BLaER1 (cell line): ENCODE measurements at regions not wholly inside any gene's neighbourhood (a gene's known extent, or its start where the extent isn't known, plus 50 kb on each side); places are given as distances from the start of the nearest gene placed in this dataset.
"Not testable (repeated sequence)": the region's sequence is repeated elsewhere in the genome, so short reads cannot be mapped to it uniquely, and the experiment has no call there.

Experiments used
- H3K27ac ChIP-seq: shearing (Covaris generic); formaldehyde crosslinking; 2 replicates; pipeline ENCODE4 v1.8.1; 2022
- H3K27me3 ChIP-seq: shearing (Covaris generic); formaldehyde crosslinking; 2 replicates; pipeline ENCODE4 v1.8.1; 2022
- H3K36me3 ChIP-seq: shearing (Covaris generic); formaldehyde crosslinking; 2 replicates; pipeline ENCODE4 v1.8.1; 2022
- H3K4me1 ChIP-seq: shearing (Covaris generic); formaldehyde crosslinking; 2 replicates; pipeline ENCODE4 v1.8.1; 2022
- H3K4me2 ChIP-seq: shearing (Covaris generic); formaldehyde crosslinking; 2 replicates; pipeline ENCODE4 v1.8.1; 2022
- H3K4me3 ChIP-seq: shearing (Covaris generic); formaldehyde crosslinking; 2 replicates; pipeline ENCODE4 v1.8.1; 2022
- H3K9ac ChIP-seq: shearing (Covaris generic); formaldehyde crosslinking; 2 replicates; pipeline ENCODE4 v1.8.1; 2022
- H3K9me3 ChIP-seq: shearing (Covaris generic); formaldehyde crosslinking; 2 replicates; pipeline ENCODE4 v1.8.1; 2022
- H4K20me1 ChIP-seq: shearing (Covaris generic); formaldehyde crosslinking; 2 replicates; pipeline ENCODE4 v1.8.1; 2022
- Cebpa-rat ChIP-seq: shearing (Covaris generic); IDR thresholded peaks from 2 replicates; pipeline ENCODE4 v1.8.1; 2022

- Histone ChIP-seq H3K4me2 (no peak overlapping the region), H3K9me3 (0 out of 2 replicates have a peak, but pooled peaks cover 1% of the 10 kb centered on the region), H3K4me3 (no peak overlapping the region), H3K27ac (no peak overlapping the region), H3K9ac (no peak overlapping the region), H4K20me1 (no peaks in the 10 kb centered on the region), H3K4me1 (no peaks in the 10 kb centered on the region), H3K36me3 (0 out of 2 replicates have a peak, but pooled peaks cover 9% of the 10 kb centered on the region), H3K27me3 (no peaks in the 10 kb centered on the region)
- no peak for TF ChIP-seq Cebpa-rat
Measured at GRCh38 chr16:27646806-27647205, 96.9 kb downstream of the KATNIP start.

- Histone ChIP-seq H3K4me3 (no peak overlapping the region), H3K4me1 (no peaks in the 10 kb centered on the region), H3K27me3 (no peaks in the 10 kb centered on the region), H3K36me3 (0 out of 2 replicates have a peak, but pooled peaks cover 8% of the 10 kb centered on the region), H3K4me2 (no peak overlapping the region), H3K9me3 (no peaks in the 10 kb centered on the region), H4K20me1 (no peaks in the 10 kb centered on the region), H3K9ac (no peak overlapping the region), H3K27ac (no peak overlapping the region)
- TF ChIP-seq Cebpa-rat = no peak
Measured at GRCh38 chr16:27649021-27649420, 99.1 kb downstream of the KATNIP start.

GRCh38 chr16:27650073-27650701 lies 100.2 kb downstream of the KATNIP start:
- Histone ChIP-seq H3K9me3 (no peaks in the 10 kb centered on the region), H3K4me3 (no peak overlapping the region), H4K20me1 (no peaks in the 10 kb centered on the region), H3K27ac (no peak overlapping the region), H3K9ac (no peak overlapping the region), H3K27me3 (no peaks in the 10 kb centered on the region), H3K4me2 (no peak overlapping the region), H3K36me3 (0 out of 2 replicates have a peak, but pooled peaks cover 8% of the 10 kb centered on the region), H3K4me1 (no peaks in the 10 kb centered on the region)
- no peak for TF ChIP-seq Cebpa-rat

GRCh38 chr16:27651301-27651700 lies 101.4 kb downstream of the KATNIP start:
- H3K27me3 ChIP-seq = no peaks in the 10 kb centered on the region
- H3K36me3 ChIP-seq = 0 out of 2 replicates have a peak, but pooled peaks cover 8% of the 10 kb centered on the region
- no peak overlapping the region for H3K9ac ChIP-seq
- no peak overlapping the region for H3K4me2 ChIP-seq
- H4K20me1 ChIP-seq = no peaks in the 10 kb centered on the region
- H3K9me3 ChIP-seq = no peaks in the 10 kb centered on the region
- no peak for TF ChIP-seq Cebpa-rat
- no peak overlapping the region for H3K27ac ChIP-seq
- H3K4me3 ChIP-seq = no peak overlapping the region
- H3K4me1 ChIP-seq = no peaks in the 10 kb centered on the region

DNA sequence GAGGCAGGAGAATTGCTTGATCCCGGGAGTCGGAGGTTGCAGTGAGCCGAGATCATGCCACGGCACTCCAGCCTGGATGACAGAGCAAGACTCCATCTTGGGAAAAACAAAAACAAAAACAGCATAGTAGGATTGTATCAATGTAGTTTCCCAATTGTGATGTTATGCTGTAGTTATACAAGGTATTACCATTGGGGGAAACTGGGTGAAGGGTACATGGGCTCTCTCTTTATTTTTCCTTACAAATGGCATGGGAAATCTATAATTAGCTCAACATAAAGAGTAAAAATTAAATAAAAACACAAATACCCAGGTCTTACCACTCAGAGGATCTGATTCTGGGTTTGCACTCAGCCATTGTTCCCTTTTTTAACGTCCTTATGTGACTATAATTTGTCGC lies 107.9 kb downstream of the KATNIP start:
- Histone ChIP-seq H3K4me3 (no peak overlapping the region), H3K27me3 (no peaks in the 10 kb centered on the region), H3K9me3 (no peaks in the 10 kb centered on the region), H4K20me1 (no peaks in the 10 kb centered on the region), H3K9ac (no peak overlapping the region), H3K36me3 (no peaks in the 10 kb centered on the region), H3K4me2 (no peak overlapping the region), H3K4me1 (no peaks in the 10 kb centered on the region), H3K27ac (no peak overlapping the region)
- TF ChIP-seq Cebpa-rat = no peak

DNA sequence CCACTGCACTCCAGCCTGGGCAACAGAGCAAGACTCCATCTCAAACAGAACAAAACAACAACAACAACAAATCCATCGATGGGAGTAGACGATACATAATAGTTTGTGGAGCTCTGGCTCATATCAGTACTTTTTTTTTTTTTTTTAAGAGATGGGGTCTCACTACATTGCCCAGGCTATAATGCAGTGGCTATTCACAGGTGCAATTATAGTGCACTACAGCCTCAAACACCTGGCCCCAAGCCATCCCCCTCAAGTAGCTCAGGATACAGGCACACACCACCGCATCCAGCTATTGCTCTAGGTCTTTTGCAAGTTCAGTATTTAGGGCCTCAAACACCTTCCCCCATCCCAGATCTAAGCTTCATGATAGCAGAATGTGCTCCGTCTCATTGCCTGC lies 110.6 kb downstream of the KATNIP start:
- H3K36me3 ChIP-seq = no peaks in the 10 kb centered on the region
- no peaks in the 10 kb centered on the region for H4K20me1 ChIP-seq
- no peak overlapping the region for H3K4me3 ChIP-seq
- no peaks in the 10 kb centered on the region for H3K27me3 ChIP-seq
- H3K4me1 ChIP-seq = no peaks in the 10 kb centered on the region
- no peak overlapping the region for H3K9ac ChIP-seq
- no peak overlapping the region for H3K27ac ChIP-seq
- H3K9me3 ChIP-seq = no peaks in the 10 kb centered on the region
- H3K4me2 ChIP-seq = no peak overlapping the region
- no peak for TF ChIP-seq Cebpa-rat

DNA sequence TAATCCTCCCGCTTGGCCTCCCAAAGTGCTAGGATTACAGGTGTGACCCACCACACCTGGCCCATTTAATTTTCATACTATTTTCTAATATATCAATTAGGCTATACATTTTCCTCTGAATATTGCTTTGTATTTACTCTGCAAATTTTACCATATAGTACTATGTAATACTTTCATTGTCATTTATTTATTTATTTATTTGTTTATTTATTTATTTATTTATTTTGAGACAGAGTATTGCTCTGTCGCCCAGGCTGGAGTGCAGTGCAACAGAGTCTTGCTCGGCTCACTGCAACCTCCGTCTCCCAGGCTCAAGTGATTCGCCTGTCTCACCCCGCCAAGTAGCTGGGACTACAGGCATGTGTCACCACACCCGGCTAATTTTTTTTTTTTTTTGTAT lies 113.3 kb downstream of the KATNIP start:
- not testable (repeated sequence) for H3K4me2 ChIP-seq, H4K20me1 ChIP-seq, H3K27ac ChIP-seq, H3K4me3 ChIP-seq, H3K36me3 ChIP-seq, H3K4me1 ChIP-seq, H3K9ac ChIP-seq, H3K27me3 ChIP-seq, H3K9me3 ChIP-seq

GRCh38 chr16:27665881-27666280 lies 115.9 kb downstream of the KATNIP start:
- no peak overlapping the region for H3K27ac ChIP-seq
- no peak for TF ChIP-seq Cebpa-rat
- H3K9me3 ChIP-seq = no peaks in the 10 kb centered on the region
- H3K4me3 ChIP-seq = no peak overlapping the region
- no peak overlapping the region for H3K4me2 ChIP-seq
- no peaks in the 10 kb centered on the region for H3K36me3 ChIP-seq
- H3K4me1 ChIP-seq = no peaks in the 10 kb centered on the region
- H3K27me3 ChIP-seq = no peaks in the 10 kb centered on the region
- H4K20me1 ChIP-seq = no peaks in the 10 kb centered on the region
- H3K9ac ChIP-seq = no peak overlapping the region

DNA sequence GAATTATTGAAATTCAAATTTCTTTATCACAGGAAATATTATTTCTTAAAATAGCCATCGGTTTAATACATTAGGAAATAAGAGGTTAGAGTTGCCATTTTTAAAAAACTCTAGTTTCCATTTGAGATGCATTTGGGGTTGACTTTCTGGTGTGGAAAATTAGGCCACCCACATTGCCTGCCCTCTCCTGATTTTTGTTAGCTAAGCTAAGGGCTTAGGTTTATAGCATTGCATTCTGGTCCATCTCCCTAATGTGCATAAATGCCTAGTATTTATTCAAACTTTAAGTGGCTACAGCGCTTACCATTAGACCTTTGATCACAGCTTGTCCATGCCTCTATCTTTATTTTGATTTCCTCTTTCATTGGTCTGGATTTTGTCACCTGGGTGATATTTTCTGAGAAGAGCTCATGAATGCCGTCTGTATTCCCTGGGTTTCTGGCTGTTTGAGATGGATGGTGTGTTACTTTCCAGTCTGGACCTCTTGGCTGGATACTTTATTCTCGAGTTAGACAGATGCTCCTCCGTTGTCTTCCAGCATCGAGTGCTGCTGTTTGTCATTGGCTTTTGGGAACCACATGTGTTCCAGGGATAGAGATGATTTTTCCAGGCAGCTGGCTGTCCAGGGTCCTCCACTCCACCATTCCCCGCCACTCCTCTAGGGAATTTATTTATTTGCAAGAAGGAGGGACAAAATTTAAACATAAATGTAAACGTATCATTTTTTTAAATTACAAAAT lies 120.3 kb downstream of the KATNIP start:
- TF ChIP-seq Cebpa-rat = no peak
- Histone ChIP-seq H3K4me2 (no peak overlapping the region), H3K4me1 (no peaks in the 10 kb centered on the region), H3K4me3 (no peak overlapping the region), H3K36me3 (no peaks in the 10 kb centered on the region; the same call in 1 of the 2 replicates), H3K27ac (no peak overlapping the region), H3K9me3 (no peaks in the 10 kb centered on the region), H3K27me3 (no peaks in the 10 kb centered on the region), H3K9ac (no peak overlapping the region), H4K20me1 (no peaks in the 10 kb centered on the region)

GRCh38 chr16:27671410-27671809 lies 121.5 kb downstream of the KATNIP start:
- no peaks in the 10 kb centered on the region for H3K27me3 ChIP-seq
- no peak overlapping the region for H3K4me2 ChIP-seq
- H3K36me3 ChIP-seq = no peaks in the 10 kb centered on the region; the same call in 1 of the 2 replicates
- no peak overlapping the region for H3K9ac ChIP-seq
- H4K20me1 ChIP-seq = no peaks in the 10 kb centered on the region
- no peaks in the 10 kb centered on the region for H3K9me3 ChIP-seq
- no peak for TF ChIP-seq Cebpa-rat
- no peak overlapping the region for H3K27ac ChIP-seq
- no peaks in the 10 kb centered on the region for H3K4me1 ChIP-seq
- no peak overlapping the region for H3K4me3 ChIP-seq
